CD4-positive, alpha-beta T cell treated with Interleukin-4 for 1 hour (primary cell): ENCODE measurements at regions not wholly inside any gene's neighbourhood (a gene's known extent, or its start where the extent isn't known, plus 50 kb on each side); places are given as distances from the start of the nearest gene placed in this dataset.
"Not testable (repeated sequence)": the region's sequence is repeated elsewhere in the genome, so short reads cannot be mapped to it uniquely, and the experiment has no call there.

Source experiments
- DNase-seq, 2 donors: peaks; one replicate each; pipeline ENCODE4 v3.0.0-alpha.2; 2020 to 2022

DNA sequence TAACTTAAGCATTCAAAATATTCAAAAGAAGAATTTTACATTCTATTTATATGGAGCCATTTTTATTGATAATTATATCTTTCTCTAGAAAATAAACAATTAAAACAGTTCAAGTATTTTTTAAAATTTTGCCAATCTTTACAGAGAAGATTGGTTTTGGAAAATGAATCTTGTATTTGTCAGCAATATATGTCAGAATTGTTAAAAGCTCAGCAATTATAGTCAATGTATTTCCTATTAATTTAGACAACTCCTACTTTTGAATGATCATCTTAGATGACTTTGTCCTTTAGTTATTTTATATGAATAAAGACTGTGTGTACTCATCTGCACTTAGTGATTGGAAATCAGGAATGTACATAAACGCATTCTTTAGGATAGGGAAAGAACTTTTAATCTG is 223.9 kb upstream of the MAD2L1 start:
- DNase-seq = no peak

DNA sequence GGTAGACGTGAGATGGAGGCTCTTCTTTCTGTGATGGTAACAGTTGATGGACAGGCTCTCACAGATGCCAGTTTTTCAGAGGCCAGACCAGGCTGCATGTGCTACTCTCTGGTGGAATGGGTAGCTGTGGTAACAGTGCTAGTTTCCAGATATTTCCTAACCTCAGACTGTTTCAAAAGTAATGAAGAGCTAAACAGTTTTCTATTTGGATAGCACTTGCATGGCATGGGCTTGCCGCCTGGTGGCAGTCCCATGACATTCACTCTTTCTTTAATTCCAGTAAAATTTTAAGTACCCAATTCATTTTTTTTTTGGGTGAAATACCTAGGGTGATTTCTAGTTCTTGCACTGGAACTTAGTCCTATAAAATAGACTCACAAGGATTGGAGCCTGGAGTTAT is 220.2 kb upstream of the MAD2L1 start:
- no peak for DNase-seq

DNA sequence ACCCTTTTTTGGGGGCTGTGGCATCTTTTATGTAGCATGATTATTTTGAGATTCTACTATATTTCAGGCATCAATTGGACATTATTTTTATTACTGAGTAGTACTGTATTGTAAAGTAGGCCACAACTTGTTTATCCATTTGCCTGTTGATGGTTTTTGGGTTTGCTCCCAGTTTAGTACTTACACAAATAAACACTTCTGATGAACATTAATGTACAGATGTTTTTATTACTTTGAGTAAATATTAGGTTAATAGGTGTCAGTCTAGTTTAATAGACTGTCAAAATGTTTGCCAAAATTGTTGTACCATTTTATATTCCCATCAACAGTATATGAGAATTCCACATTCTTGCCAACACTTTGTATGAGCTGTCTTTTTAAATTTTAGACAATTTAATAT is 214.9 kb upstream of the MAD2L1 start:
- DNase-seq = no peak

DNA sequence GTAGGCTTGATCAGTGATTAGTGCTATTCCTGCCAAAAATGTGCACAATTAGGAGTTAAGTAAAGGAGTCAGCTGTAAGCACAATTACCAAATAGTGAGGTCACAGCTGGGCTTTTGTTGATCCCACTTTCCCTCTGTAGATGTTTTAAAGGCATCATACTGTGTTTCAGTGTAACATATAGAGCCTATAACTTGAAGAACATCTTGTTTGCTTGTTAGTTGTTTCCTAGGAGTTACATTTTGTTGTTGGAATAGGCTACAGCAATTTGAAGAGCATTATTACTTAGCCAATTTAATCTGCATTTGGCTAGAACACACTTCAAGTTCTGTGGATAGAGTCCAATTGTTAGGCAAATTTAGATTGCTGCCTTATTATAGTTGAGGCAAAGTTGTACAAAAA is 210.7 kb upstream of the MAD2L1 start:
- DNase-seq = no peak

DNA sequence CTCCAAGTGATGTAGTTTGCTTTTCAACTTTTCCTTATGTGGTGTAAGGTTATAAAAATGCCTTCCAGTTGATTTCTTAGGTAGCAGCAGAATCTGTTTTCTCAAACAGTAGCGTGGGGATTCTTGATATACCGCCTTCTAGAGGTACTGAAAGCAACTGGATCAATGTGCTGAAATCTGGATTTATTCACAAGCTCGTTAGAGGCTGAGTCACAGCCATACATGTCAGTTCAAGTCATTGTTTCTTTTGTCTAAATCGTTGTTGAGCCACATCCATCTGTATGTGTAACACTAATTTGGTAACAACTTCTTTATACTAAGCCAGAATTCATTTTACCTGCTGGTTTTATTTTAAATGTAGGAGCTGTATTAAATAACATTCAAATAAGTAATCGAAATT is 200.0 kb upstream of the MAD2L1 start:
- DNase-seq = no peak

DNA sequence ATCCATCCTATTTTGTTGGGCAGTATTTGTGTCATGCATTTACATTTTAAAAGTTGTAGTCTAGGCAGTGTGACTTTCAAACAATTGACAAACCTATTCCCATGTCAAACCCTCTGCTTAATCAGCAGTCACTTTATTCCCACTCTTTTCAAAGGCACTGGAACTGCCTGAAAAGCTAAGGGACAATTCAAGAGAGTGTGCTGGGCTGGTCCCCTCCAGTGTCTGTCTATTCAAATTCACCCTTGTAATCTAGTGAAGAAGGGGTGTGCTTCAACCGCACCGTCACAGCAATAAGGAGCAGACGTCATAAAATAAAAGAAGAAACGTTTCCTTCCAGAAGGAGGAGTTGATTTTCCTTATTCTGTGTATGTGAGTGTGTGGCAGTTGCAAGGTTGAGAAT is 197.0 kb upstream of the MAD2L1 start:
- no peak for DNase-seq

DNA sequence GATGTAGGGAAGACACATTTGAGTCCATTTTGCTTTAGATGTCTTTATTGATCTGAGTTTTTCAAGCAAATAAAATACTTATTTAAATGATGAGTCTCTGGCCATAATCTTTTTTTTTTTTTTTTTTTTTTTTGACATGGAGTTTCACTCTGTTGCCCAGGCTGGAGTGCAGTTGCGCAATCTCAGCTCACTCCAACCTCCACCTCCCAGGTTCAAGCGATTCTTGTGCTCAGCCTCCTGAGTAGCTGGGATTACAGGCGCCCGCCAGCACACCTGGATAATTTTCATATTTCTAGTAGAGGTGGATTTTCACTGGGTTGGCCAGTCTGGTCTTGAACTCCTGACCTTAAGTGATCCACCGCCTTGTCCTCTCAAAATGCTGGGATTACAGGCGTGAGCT is 194.5 kb upstream of the MAD2L1 start:
- no peak for DNase-seq

DNA sequence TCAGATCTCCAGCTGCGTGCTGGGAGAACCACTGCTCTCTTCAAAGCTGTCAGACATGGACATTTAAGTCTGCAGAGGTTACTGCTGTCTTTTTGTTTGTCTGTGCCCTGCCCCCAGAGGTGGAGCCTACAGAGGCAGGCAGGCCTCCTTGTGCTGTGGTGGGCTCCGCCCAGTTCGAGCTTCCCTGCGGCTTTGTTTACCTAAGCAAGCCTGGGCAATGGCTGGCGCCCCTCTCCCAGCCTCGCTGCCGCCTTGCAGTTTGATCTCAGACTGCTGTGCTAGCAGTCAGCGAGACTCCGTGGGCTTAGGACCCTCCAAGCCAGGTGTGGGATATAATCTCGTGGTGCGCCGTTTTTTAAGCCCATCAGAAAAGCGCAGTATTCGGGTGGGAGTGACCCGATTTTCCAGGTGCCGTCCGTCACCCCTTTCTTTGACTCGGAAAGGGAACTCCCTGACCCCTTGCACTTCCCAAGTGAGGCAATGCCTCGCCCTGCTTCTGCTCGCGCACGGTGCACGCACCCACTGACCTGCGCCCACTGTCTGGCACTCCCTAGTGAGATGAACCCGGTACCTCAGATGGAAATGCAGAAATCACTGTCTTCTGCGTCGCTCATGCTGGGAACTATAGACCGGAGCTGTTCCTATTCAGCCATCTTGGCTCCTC is 189.6 kb upstream of the MAD2L1 start:
- not testable (repeated sequence) for DNase-seq

DNA sequence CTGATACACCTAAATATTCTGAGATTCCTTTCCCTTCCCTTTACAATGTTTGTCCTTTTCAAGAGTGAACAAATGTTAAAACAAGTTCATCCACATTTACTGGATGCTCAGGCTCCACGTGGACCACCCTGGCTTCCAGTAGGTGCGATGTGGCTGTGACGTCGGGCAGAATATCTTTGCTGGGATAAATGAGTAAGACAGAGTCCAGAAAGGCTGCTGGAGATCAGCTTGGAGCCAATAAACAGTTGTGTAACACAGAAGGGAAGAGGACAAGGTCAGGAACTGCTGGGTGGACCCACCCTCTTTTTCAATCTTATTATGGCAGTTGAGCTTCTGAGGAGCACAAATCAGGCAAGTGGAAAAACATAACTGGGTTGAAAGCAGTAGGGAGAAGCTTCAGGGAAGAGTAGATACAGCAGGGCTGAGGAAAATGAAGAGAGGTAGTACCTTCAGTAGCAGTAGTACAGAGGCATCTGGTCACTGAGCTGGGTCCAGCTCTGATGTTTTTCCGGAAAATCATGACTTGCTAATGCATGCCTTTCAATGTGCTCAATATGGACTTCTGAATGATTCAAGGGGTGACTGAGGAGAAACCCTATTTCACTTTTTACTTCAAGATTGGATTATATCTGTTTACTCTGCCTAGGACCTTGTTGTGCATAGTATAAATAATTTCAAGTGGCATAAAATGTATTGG is 171.8 kb upstream of the MAD2L1 start:
- no peak for DNase-seq

DNA sequence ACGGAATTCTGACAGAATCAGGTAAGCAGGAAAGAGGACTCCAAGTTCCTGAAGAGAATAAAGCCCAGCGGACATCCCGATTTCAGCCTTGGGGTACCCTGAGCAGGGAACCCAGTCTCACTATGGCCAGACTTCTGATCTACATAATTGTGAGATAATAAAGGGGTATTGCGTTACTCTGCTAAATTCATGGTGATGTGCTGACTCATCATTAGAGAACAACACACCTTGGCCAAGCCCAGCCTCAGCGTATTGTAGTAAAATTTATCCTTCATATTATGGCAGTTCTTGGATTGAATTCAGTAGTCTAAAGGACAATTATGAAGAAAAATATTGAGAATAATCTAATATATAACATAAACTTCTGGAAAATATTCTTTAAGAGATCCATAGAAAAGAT is 170.2 kb upstream of the MAD2L1 start:
- DNase-seq = no peak

DNA sequence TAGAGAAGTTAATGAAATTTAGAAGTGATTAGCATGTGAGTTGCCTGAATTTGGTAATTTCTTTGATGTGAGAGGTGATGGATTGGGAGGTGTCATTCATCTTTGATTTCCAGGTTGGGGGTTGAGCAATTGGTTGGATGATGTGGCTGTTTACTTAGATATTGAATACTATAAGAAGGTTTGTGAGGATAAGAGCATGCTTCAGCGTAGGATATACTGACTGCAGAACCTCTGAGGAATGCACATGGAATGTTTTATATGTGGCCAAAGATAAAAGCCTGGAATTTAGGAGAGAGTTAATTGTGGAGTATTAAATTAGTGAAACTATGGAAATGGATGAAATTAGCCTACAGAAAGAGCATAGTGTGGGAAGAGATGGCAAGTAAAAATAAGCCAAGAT is 165.4 kb upstream of the MAD2L1 start:
- DNase-seq = no peak

DNA sequence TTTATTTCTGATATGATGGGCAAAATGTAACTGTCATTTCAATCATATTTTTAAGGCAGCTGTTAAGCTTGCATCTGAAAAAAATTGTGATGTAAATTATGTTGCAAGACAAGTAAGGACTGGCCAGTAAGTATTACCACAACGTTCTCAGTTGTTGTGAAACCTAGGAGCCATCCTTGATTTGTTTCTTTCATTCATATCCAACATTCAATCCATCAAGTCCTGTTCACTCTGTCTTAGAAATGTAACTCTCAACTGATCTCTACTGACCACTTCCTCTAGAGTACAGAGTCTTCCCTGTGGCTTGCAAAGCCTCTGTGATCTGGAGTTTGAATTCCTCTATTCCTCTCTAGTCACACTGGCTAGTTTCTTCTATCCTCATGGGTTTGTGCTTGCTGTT is 161.4 kb upstream of the MAD2L1 start:
- DNase-seq = no peak

DNA sequence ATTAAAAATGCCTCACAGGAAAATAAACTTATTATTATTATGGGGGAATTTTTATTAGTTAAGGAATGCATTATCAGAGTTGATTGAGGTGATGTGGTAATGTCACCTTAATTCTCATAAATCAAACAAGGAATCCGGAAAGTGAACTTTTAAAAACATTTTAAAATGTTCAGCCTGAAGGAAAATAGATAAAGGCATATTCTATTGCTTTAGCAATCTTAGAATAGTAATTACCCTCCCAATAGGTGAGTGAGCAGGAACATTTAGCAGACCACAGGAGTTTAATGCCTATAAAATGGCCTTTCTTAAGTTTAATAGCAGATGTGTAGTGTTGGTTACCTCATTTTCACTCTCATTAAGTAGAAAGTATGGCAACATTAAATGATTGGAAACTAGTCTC is 160.9 kb upstream of the MAD2L1 start:
- no peak for DNase-seq

DNA sequence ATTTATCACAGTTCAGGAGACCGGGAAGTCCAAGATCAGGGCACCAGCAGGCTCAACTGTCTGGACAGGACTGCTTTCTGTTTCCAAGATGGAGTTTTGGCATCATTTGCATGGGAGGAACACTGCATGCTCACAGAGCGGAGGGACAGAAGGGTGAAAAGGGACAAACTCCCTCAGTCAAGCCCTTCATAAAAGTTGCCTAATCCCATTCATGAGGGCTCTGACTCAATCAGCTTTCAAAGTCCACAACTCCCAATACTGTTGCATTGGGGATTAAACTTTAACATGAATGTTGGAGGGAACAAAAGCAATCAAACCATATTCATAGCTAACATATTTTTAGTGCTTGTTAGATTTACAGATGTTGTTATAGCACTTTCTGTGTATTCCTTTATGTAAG is 158.9 kb upstream of the MAD2L1 start:
- DNase-seq = no peak

DNA sequence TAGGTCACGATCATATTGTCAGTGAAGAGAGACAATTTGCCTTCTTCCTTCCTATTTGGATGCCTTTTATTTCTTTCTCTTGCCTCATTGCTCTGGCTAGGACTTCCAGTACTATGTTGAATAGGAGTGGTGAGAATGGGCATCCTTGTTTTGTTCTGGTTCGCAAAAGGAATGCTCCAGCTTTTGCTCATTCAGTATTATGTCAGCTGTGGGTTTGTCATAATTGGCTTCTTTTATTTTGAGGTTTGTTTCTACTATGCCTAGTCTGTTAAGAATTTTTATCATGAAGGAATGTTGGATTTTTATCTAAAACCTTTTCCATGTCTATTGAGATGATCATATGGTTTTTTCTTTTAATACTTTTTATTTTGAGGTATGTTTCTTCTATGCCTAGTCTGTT is 152.3 kb upstream of the MAD2L1 start:
- DNase-seq = no peak

DNA sequence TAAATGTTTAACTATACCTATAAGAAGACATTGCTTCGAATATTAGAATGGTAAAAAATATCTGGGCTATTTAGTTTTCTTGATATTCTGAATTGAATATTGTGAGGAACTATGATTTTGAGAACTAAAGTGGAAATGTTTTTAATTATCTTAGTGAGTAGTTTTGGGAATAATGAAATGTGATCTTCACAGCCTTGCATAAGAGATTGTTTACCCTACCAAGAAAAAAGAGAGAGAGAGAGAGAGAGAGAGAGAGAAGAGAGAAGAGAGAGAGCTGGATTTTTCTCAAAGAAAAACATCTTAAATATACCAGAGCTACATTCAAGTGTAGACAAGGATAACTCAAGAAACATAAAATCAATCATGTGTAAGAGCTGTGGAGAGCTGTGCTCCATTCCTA is 148.7 kb upstream of the MAD2L1 start:
- DNase-seq = no peak

DNA sequence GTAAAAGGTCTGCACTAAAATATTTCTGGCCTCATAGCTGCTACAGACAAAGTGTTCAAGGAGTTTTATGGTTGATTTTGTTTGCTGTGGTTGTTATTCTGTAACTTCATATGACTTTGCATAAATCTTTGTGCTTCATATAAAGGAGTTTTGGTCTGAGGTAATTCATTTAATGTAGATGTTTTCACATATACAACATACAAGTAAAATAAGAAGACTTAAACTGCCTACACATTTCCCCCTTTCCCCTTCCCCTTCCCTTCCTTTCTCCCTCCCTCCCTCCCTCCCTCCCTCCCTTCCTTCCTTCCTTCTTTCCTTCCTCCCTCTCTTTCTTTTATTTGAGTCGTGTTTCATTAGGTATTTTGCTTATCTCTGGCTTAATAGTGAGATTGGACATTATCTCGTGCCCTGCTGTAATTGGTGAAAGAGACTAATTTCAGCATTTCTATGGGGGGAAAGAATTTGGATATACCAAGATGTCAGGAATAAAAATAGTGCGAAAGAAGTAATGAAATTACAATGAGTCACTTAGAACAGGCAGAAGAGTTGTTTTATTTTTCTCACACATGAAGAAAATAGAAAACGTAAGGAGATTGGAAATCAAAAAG is 144.9 kb upstream of the MAD2L1 start:
- no peak for DNase-seq

DNA sequence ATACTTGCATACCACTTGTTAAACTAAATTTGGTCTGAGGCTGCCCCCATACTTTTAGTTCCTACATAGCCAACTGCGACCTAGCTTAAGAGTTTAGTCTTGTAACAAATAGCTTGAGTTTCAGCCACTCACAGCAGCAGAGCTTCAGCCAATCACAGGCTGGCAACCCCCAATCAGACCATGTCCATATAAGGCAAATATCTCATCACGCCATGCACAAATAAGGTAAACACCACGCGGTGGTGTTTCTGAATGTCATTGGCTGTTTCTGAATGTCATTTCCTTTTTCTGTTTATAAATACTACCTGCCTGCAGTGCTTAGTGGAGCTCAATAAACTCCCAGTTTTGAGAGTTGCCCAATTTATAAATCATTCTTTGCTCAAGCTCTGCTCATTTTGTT is 143.1 kb upstream of the MAD2L1 start:
- no peak for DNase-seq

DNA sequence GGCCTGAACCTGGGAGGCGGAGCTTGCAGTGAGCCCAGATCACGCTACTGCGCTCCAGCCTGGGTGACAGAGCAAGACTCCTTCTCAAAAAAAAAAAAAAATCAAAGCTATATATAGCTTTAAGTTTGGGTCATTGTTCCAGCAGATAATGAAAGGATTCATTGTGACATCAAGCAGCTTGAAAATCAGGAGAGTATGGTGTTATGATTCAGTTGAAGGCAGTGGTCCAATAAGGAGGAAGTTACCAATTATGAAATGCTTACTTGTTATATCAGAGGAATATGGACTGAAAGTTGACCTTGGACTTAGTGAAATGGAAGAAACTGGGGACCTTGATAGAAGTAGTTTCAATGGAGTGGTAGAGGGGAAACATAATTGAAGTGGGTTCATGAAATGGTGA is 140.4 kb upstream of the MAD2L1 start:
- DNase-seq = no peak

DNA sequence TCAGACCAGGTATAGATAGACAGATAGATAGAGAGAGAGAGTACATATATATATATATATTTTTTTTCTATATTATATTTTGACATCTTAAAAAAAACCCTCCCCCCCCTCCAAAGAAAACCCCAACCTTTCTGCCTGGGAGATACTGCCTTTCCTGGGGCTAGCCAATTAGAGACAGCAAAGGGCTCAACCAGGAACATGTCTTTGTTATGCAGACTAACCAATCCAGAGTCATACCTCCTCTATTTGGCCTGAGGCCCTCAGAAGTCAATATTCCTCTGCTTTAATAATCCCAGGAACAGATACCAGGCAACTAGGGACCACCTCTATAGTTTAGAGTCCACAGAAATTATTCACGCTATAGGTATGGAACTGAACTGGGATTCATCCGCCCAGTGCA is 135.6 kb upstream of the MAD2L1 start:
- no peak for DNase-seq

DNA sequence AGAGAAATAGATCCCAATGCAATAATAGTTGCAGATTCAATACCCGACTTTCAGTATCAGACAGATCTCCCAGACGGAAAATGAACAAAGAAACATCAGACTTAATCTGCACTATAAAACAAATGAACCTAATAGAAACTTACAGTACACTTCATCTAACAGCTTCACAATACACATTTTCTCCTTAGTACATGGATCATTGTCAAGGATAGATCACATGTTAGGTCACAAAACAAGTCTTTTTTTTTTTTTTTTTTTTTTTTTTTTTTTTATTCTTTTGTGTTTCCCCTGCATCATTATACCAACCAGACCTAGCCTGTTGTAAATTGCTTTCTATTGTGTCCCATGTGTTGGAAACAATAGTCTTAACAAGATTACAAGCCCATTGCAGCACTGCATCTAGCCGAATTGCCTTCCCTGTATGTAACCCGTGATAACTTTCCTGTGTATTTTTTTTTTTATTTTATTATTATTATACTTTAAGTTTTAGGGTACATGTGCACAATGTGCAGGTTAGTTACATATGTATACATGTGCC is 134.0 kb upstream of the MAD2L1 start:
- DNase-seq = not testable (repeated sequence)

DNA sequence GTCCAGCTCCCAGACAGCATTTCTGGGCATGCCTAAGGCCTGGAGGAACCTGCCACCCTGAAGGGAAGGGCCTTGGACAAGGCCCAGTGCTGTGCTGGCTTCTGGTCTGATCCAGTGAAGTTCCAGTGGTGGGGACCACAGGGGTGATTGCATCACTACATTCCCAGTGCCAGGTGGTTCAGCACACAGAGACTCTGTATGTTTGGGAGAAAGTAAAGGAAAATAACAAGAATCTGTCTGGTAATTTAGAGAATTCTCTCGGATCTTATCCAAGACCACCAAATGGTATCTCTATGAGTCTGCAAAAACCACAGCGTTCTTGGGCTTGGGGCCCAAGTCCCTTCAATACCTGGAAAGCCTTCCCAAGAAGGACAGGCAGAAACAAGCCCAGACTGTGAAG is 131.8 kb upstream of the MAD2L1 start:
- no peak for DNase-seq

DNA sequence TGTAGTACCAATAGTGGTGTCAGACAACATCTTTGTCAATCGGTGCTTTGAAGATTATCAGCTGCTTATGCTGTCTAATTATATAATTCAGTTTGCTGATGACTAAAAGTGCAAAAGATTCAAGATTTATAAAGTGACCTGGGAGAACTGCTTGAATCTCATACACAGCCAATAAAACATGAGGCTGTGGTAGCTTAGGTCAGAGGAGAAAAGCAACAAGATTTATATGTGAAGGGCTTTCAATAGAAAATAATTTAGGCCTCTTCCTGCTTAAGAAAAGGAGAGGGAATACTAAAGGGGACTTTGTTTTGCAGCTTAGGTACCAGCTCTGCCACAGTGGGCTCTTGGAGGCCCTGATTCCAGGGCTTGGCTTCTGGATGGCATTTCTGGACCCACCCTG is 111.0 kb upstream of the MAD2L1 start:
- no peak for DNase-seq

DNA sequence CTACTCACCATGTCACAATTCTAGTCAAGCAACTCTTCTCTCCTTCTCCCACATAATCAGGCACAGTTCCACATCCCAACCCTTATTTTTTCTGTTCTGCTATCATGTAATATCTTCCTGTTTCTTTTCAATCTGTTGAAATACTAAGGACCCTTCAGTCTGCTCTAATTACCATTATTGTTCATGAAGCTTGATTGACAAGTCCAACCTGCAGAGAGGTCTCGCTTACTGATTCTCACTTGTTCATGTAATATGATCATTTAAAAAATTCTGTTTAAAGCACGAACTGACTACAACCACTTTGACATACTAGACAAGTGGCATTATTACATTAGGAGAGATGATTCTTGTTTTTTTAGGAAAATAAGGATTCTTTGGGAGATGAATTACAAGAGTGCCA is 108.6 kb upstream of the MAD2L1 start:
- no peak for DNase-seq
